ENCODE measurements at regions not wholly inside any gene's neighbourhood (a gene's known extent, or its start where the extent isn't known, plus 50 kb on each side); places are given as distances from the start of the nearest gene placed in this dataset.

DNA sequence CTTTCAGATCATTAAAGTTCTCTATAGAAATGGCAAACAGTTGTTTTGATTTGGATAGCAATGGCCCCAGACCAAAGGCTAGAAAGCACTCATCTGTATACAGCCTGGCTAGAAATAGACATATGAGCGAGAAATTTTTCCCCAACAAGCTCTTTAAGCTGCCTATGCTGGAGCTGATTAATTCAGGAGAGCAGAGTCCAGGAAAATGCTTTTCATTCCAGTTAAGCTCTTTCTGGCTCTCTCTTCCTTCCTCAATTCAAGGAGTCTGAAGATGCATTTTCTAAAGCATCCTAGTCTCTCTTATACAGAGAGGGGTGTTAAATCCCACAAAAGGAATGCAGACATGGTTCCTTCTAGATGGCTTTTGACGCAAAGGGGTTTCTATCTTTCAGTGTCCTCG lies 141.7 kb upstream of the RAI2 start:
- WGBS, 4 donors: 67 to 91% (median 81%) methylated on average over 3 of the region's 3 CpGs
- no peak overlapping the region for H3K4me3 ChIP-seq
- TF ChIP-seq, protein P1, sequence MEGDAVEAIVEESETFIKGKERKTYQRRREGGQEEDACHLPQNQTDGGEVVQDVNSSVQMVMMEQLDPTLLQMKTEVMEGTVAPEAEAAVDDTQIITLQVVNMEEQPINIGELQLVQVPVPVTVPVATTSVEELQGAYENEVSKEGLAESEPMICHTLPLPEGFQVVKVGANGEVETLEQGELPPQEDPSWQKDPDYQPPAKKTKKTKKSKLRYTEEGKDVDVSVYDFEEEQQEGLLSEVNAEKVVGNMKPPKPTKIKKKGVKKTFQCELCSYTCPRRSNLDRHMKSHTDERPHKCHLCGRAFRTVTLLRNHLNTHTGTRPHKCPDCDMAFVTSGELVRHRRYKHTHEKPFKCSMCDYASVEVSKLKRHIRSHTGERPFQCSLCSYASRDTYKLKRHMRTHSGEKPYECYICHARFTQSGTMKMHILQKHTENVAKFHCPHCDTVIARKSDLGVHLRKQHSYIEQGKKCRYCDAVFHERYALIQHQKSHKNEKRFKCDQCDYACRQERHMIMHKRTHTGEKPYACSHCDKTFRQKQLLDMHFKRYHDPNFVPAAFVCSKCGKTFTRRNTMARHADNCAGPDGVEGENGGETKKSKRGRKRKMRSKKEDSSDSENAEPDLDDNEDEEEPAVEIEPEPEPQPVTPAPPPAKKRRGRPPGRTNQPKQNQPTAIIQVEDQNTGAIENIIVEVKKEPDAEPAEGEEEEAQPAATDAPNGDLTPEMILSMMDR (IDR thresholded peaks at IDR 0.05): no peak
- no peak for TF ChIP-seq POLR2A (IDR thresholded peaks at IDR 0.05)
- intact Hi-C loops (cut with DNase I): no loop called here
- no peak for DNase-seq
- no peaks in the 10 kb centered on the region for H3K36me3 ChIP-seq (replicated peaks in 1 of 2)
- H3K27ac ChIP-seq: no peak overlapping the region
- no peaks in the 10 kb centered on the region for H3K4me1 ChIP-seq (replicated peaks in 1 of 2)
- H3K9me3 ChIP-seq (replicated peaks in 1 of 3): no peaks in the 10 kb centered on the region
- H3K27me3 ChIP-seq: peaks cover 31% of the 10 kb centered on the region

DNA sequence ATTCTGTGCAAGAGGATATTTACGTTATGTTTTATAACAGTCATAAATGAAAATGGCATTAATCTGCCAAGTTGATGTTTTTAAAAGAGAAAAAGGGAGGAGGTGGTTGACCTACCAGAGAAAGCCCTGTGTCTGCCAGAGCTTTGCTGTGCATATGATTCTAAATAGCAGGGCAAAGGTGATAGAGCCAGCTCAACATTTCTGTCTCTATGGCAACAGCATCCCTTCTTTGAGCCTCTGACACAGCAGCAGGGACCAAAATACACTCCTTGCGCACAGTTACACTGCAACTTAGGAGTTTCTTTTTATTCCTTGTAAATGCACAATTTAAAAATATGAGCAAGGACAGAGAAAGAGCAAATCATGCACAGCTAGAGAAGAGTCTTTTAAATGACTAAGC lies 133.3 kb upstream of the RAI2 start:
- intact Hi-C loops (cut with DNase I): no loop called here

DNA sequence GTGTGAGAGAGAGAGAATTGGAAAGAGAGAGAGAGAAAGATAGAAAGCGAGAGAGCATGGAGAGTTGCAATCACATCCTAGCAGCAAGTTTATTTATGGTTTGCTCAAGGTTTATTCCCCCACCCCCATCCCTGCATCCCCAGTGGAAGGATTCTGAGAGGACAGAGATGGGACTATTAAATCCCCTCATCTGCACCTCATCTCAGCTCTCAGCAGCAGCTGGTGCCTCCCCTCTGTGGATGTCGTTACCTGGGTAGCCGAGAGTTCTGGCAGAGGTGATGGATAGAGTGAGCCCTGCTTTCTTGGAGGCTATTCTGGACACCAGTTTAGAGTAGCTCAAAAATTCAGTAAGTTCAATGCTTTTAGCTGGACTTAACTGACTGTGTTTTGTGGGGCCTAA lies 132.0 kb upstream of the RAI2 start:
- H3K36me3 ChIP-seq (replicated peaks in 1 of 2): no peaks in the 10 kb centered on the region
- H3K27ac ChIP-seq: no peak overlapping the region
- peaks cover 16% of the 10 kb centered on the region for H3K27me3 ChIP-seq
- TF ChIP-seq POLR2A (IDR thresholded peaks at IDR 0.05): no peak
- TF ChIP-seq, protein P1 (IDR thresholded peaks at IDR 0.05): no peak
- WGBS, 4 donors: 65 to 88% (median 78%) methylated on average over 3 of the region's 3 CpGs
- H3K9me3 ChIP-seq (replicated peaks in 1 of 3): no peaks in the 10 kb centered on the region
- intact Hi-C loops (cut with DNase I): no loop called here
- no peak for DNase-seq
- H3K4me1 ChIP-seq (replicated peaks in 1 of 2): no peaks in the 10 kb centered on the region
- no peak overlapping the region for H3K4me3 ChIP-seq

More for the DNA sequence above, 133.3 kb upstream of the RAI2 start:
- Histone ChIP-seq H3K36me3 (replicated peaks in 1 of 2) (no peaks in the 10 kb centered on the region), H3K27me3 (peaks cover 22% of the 10 kb centered on the region), H3K4me1 (replicated peaks in 1 of 2) (no peaks in the 10 kb centered on the region), H3K4me3 (no peak overlapping the region), H3K27ac (no peak overlapping the region), H3K9me3 (replicated peaks in 1 of 3) (no peaks in the 10 kb centered on the region)
- 64 to 74% (median 70%) methylated on average over 2 of the region's 2 CpGs for WGBS, 4 donors
- TF ChIP-seq, protein P1 (IDR thresholded peaks at IDR 0.05): no peak
- no peak for TF ChIP-seq POLR2A (IDR thresholded peaks at IDR 0.05)
- DNase-seq: no peak

DNA sequence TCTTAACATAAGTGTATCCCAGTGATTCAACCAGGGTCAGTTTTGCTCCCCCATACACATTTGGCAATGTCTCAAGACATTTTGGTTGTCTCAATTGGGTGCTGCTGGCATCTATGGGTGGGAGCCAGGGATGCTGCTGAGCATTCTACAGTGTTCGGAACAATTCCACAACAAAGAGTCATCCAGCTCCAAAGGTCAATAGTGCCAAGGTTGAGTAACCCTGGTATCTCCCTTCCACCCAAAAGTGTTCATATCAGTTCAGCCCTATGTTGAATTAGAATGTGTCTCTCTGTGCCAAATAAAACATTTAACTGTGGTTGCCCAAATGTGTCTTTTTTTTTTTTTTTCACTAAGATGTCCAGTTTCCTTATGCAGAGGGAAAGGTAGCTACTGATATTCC lies 129.4 kb upstream of the RAI2 start:
- no peak overlapping the region for H3K27ac ChIP-seq
- DNase-seq: peak in 3 of 7 donors; percentile 0 to 21 (median 16)
- no peaks in the 10 kb centered on the region for H3K36me3 ChIP-seq (replicated peaks in 1 of 2)
- H3K9me3 ChIP-seq (replicated peaks in 1 of 3): no peaks in the 10 kb centered on the region
- intact Hi-C loops (cut with DNase I): no loop called here
- 29 to 75% (median 57%) methylated on average over 1 of the region's 1 CpG for WGBS, 4 donors
- TF ChIP-seq, protein P1 (IDR thresholded peaks at IDR 0.05): no peak
- TF ChIP-seq POLR2A (IDR thresholded peaks at IDR 0.05): no peak
- H3K4me3 ChIP-seq: no peak overlapping the region
- H3K4me1 ChIP-seq (replicated peaks in 1 of 2): no peaks in the 10 kb centered on the region
- peaks cover 18% of the 10 kb centered on the region for H3K27me3 ChIP-seq

Data from adrenal gland (tissue), 9 donors.